ENCODE measurements at regions not wholly inside any gene's neighbourhood (a gene's known extent, or its start where the extent isn't known, plus 50 kb on each side); places are given as distances from the start of the nearest gene placed in this dataset.

DNA sequence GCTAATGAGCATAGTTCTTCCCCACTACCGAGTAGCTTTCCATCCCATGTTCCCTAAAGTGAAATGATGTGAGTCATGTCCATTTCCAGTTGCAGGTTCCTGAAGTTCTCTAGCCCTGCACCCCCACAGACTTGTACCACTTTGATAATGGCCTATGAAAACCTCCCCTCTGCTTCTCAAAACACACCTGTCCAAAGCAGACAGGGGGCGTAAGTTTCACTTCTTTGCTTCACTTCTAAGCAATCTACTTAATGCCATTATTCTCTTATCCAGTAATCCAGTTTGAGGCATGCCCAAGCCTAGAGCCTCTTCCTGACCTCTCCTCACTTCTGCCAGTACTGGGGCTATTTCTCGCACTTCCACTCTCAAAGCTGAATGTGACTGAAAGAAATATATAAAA, 305.1 kb downstream of the IGSF11 start:
- TF ChIP-seq, protein P1, sequence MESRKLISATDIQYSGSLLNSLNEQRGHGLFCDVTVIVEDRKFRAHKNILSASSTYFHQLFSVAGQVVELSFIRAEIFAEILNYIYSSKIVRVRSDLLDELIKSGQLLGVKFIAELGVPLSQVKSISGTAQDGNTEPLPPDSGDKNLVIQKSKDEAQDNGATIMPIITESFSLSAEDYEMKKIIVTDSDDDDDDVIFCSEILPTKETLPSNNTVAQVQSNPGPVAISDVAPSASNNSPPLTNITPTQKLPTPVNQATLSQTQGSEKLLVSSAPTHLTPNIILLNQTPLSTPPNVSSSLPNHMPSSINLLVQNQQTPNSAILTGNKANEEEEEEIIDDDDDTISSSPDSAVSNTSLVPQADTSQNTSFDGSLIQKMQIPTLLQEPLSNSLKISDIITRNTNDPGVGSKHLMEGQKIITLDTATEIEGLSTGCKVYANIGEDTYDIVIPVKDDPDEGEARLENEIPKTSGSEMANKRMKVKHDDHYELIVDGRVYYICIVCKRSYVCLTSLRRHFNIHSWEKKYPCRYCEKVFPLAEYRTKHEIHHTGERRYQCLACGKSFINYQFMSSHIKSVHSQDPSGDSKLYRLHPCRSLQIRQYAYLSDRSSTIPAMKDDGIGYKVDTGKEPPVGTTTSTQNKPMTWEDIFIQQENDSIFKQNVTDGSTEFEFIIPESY (IDR thresholded peaks at IDR 0.05; ENCODE audit: borderline replicate concordance, low read depth) = no peak
- no peak for TF ChIP-seq CTCF (IDR thresholded peaks at IDR 0.05)
- TF ChIP-seq, protein P2, sequence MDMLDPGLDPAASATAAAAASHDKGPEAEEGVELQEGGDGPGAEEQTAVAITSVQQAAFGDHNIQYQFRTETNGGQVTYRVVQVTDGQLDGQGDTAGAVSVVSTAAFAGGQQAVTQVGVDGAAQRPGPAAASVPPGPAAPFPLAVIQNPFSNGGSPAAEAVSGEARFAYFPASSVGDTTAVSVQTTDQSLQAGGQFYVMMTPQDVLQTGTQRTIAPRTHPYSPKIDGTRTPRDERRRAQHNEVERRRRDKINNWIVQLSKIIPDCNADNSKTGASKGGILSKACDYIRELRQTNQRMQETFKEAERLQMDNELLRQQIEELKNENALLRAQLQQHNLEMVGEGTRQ (IDR thresholded peaks at IDR 0.05; ENCODE audit: borderline replicate concordance, low read depth, low read length) = no peak
- no peak for TF ChIP-seq JUND (IDR thresholded peaks at IDR 0.05)
